CD8-positive, alpha-beta memory T cell (primary cell): ENCODE measurements at regions not wholly inside any gene's neighbourhood (a gene's known extent, or its start where the extent isn't known, plus 50 kb on each side); places are given as distances from the start of the nearest gene placed in this dataset.

Source experiments
- CTCF ChIA-PET: fragments of 350-600 bp; sonication (Branson Sonifier 250); formaldehyde crosslinking; loops from one replicate; lab custom pipeline; 2021; ENCODE audit warnings: antibody characterized with exemption; lab: Charles Lee
- POLR2A ChIA-PET: fragments of 350-600 bp; sonication (Branson Sonifier 250); formaldehyde crosslinking; loops from one replicate; lab custom pipeline; 2021; ENCODE audit warnings: antibody characterized with exemption; lab: Charles Lee
- DNase-seq, 5 donors: peaks; one replicate each; pipeline versions ENCODE4 v3.0.0 to v3.0.0-alpha.2; 2020 to 2022; ENCODE audit warnings: mixed read lengths in 1 of 5
- H3K27ac ChIP-seq: one replicate; pipeline ENCODE4 v1.7.0; 2013; ENCODE audit warnings: low read depth, mild to moderate bottlenecking, low read length, moderate library complexity
- H3K27me3 ChIP-seq: 2 replicates; pipeline ENCODE4 v1.7.0; 2013; ENCODE audit warnings: low read length, mild to moderate bottlenecking; ENCODE audit not compliant: insufficient read depth, poor library complexity, severe bottlenecking
- H3K36me3 ChIP-seq: 2 replicates; pipeline ENCODE4 v1.7.0; 2013; ENCODE audit warnings: mild to moderate bottlenecking, low read length, moderate library complexity; ENCODE audit not compliant: insufficient read depth
- H3K4me1 ChIP-seq: 2 replicates; pipeline ENCODE4 v1.7.0; 2013; ENCODE audit warnings: mild to moderate bottlenecking, low read length, moderate library complexity; ENCODE audit not compliant: insufficient read depth
- H3K4me3 ChIP-seq: 2 replicates; pipeline ENCODE4 v1.7.0; 2013; ENCODE audit warnings: mild to moderate bottlenecking, low read length
- H3K9me3 ChIP-seq: 2 replicates; pipeline ENCODE4 v1.7.0; 2013; ENCODE audit warnings: mild to moderate bottlenecking, low read length
- H3K27ac Mint-ChIP-seq, 8 donors: one replicate each; pipeline ENCODE4 v1.8.0; 2020 to 2021; ENCODE audit warnings: mixed read lengths in 8 of 8, mild to moderate bottlenecking in 6 of 8, inconsistent platforms in 3 of 8, moderate library complexity in 3 of 8
- H3K27me3 Mint-ChIP-seq, 2 donors: one replicate each; pipeline ENCODE4 v1.8.0; 2020 to 2021; ENCODE audit warnings: mixed read lengths in 2 of 2, mild to moderate bottlenecking in 1 of 2, moderate library complexity in 1 of 2
- H3K36me3 Mint-ChIP-seq, 3 donors: one replicate each; pipeline ENCODE4 v1.8.0; 2020 to 2021; ENCODE audit warnings: mixed read lengths in 3 of 3, inconsistent platforms in 1 of 3, mild to moderate bottlenecking in 1 of 3
- H3K4me1 Mint-ChIP-seq, 3 donors: one replicate each; pipeline ENCODE4 v1.8.0; 2020 to 2021; ENCODE audit warnings: mixed read lengths in 3 of 3, inconsistent platforms in 1 of 3, mild to moderate bottlenecking in 1 of 3
- H3K4me3 Mint-ChIP-seq, 7 donors: one replicate each; pipeline ENCODE4 v1.8.0; 2020 to 2021; ENCODE audit warnings: mixed read lengths in 7 of 7, mild to moderate bottlenecking in 6 of 7, moderate library complexity in 4 of 7, inconsistent platforms in 2 of 7
- H3K9me3 Mint-ChIP-seq, 5 donors: one replicate each; pipeline ENCODE4 v1.8.0; 2020 to 2022; ENCODE audit warnings: mixed read lengths in 5 of 5, mild to moderate bottlenecking in 3 of 5, moderate library complexity in 2 of 5, inconsistent platforms in 1 of 5

- H3K4me1 ChIP-seq = no peaks in the 10 kb centered on the region
- ChIA-PET POLR2A (no interaction called here), CTCF (no interaction called here)
- no peaks in the 10 kb centered on the region for H3K27me3 ChIP-seq
- H3K4me3 Mint-ChIP-seq = no peak overlapping the region
- peaks cover 3 to 15% (median 4%) of the 10 kb centered on the region in 5 donors for H3K9me3 Mint-ChIP-seq
- no peak overlapping the region for H3K4me3 ChIP-seq
- no peak overlapping the region for H3K27ac Mint-ChIP-seq
- H3K27ac ChIP-seq = no peak overlapping the region
- DNase-seq = no peak
- H3K4me1 Mint-ChIP-seq = no peaks in the 10 kb centered on the region
- no peaks in the 10 kb centered on the region for H3K36me3 ChIP-seq
- H3K36me3 Mint-ChIP-seq = no peaks in the 10 kb centered on the region
- H3K27me3 Mint-ChIP-seq = no peaks in the 10 kb centered on the region
- no peaks in the 10 kb centered on the region for H3K9me3 ChIP-seq
These were observed 394.5 kb downstream of the RERGL start for GRCh38 chr12:17695495-17695894.

- Histone ChIP-seq H3K4me1 (no peaks in the 10 kb centered on the region), H3K27ac (no peak overlapping the region), H3K9me3 (no peaks in the 10 kb centered on the region), H3K27me3 (no peaks in the 10 kb centered on the region), H3K4me3 (no peak overlapping the region), H3K36me3 (no peaks in the 10 kb centered on the region)
- CTCF ChIA-PET = no interaction called here
- no peak overlapping the region for H3K4me3 Mint-ChIP-seq
- H3K27me3 Mint-ChIP-seq = no peaks in the 10 kb centered on the region
- H3K36me3 Mint-ChIP-seq = no peaks in the 10 kb centered on the region
- H3K9me3 Mint-ChIP-seq = peaks cover 3 to 25% (median 7%) of the 10 kb centered on the region in 5 donors
- POLR2A ChIA-PET = no interaction called here
- no peaks in the 10 kb centered on the region for H3K4me1 Mint-ChIP-seq
- DNase-seq = no peak
- H3K27ac Mint-ChIP-seq = no peak overlapping the region
These were observed 398.6 kb downstream of the RERGL start for GRCh38 chr12:17691369-17691768.

DNA sequence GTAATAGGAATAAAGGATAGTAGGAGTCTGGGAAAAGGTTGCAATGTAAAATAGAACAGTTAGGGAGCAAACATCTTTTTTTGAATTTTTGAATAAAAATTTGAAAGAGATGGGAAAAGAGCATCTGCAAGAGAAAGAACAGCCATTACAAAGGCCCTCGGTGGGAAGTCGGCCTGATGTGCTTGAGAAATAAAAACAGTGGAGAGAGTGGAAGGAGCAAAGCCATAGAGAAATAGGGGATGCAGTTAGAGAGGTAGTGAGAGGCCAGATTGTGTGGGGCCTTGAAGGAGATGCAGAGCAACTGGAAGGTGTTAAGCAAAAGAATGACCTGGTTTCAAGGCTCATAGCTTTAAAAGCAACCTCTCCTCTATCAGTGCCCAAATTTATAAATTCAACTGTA lies 409.8 kb downstream of the RERGL start:
- no peak overlapping the region for H3K27ac Mint-ChIP-seq
- H3K4me1 Mint-ChIP-seq = no peaks in the 10 kb centered on the region
- peaks cover 6% of the 10 kb centered on the region for H3K9me3 ChIP-seq
- no peak for DNase-seq
- H3K36me3 ChIP-seq = no peaks in the 10 kb centered on the region
- ChIA-PET CTCF (no interaction called here), POLR2A (no interaction called here)
- no peaks in the 10 kb centered on the region for H3K27me3 ChIP-seq
- H3K4me3 ChIP-seq = no peak overlapping the region
- no peak overlapping the region for H3K4me3 Mint-ChIP-seq
- no peaks in the 10 kb centered on the region for H3K36me3 Mint-ChIP-seq
- H3K9me3 Mint-ChIP-seq = peaks cover 2 to 23% (median 3%) of the 10 kb centered on the region in 5 donors
- no peaks in the 10 kb centered on the region for H3K27me3 Mint-ChIP-seq
- no peak overlapping the region for H3K27ac ChIP-seq
- no peaks in the 10 kb centered on the region for H3K4me1 ChIP-seq

- Histone ChIP-seq H3K9me3 (no peaks in the 10 kb centered on the region), H3K4me3 (no peak overlapping the region), H3K27ac (no peak overlapping the region), H3K4me1 (no peaks in the 10 kb centered on the region), H3K36me3 (no peaks in the 10 kb centered on the region), H3K27me3 (no peaks in the 10 kb centered on the region)
- CTCF ChIA-PET = no interaction called here
- Mint-ChIP-seq H3K4me3 (no peak overlapping the region), H3K9me3 (peaks cover 0 to 10% (median 2%) of the 10 kb centered on the region in 5 donors), H3K27me3 (no peaks in the 10 kb centered on the region), H3K27ac (no peak overlapping the region), H3K36me3 (no peaks in the 10 kb centered on the region), H3K4me1 (no peaks in the 10 kb centered on the region)
- POLR2A ChIA-PET = no interaction called here
- peak in 1 of 5 donors; percentile 43 for DNase-seq
These were observed 423.2 kb downstream of the RERGL start for GRCh38 chr12:17666641-17667324.

- Histone ChIP-seq H3K27ac (no peak overlapping the region), H3K27me3 (no peaks in the 10 kb centered on the region), H3K9me3 (no peaks in the 10 kb centered on the region), H3K4me3 (no peak overlapping the region), H3K4me1 (no peaks in the 10 kb centered on the region), H3K36me3 (no peaks in the 10 kb centered on the region)
- Mint-ChIP-seq H3K27ac (no peak overlapping the region), H3K4me1 (no peaks in the 10 kb centered on the region), H3K27me3 (no peaks in the 10 kb centered on the region), H3K9me3 (peaks cover 0 to 10% (median 3%) of the 10 kb centered on the region in 5 donors), H3K36me3 (no peaks in the 10 kb centered on the region), H3K4me3 (no peak overlapping the region)
- no peak for DNase-seq
- CTCF ChIA-PET = interaction anchor here (1.1 kb wide), 1 partner anchor 20 kb away, joined by 3 read pairs; no protein-coding TSS in a partner anchor
- POLR2A ChIA-PET = no interaction called here
These were observed 424.2 kb downstream of the RERGL start for GRCh38 chr12:17665839-17666238.

GRCh38 chr12:17661250-17661649 lies 428.7 kb downstream of the RERGL start:
- H3K36me3 ChIP-seq = no peaks in the 10 kb centered on the region
- H3K9me3 Mint-ChIP-seq = peaks cover 0 to 16% (median 2%) of the 10 kb centered on the region in 5 donors
- no peak overlapping the region for H3K4me3 ChIP-seq
- POLR2A ChIA-PET = no interaction called here
- H3K27ac Mint-ChIP-seq = no peak overlapping the region
- H3K27ac ChIP-seq = no peak overlapping the region
- H3K27me3 ChIP-seq = no peaks in the 10 kb centered on the region
- no peaks in the 10 kb centered on the region for H3K36me3 Mint-ChIP-seq
- no peaks in the 10 kb centered on the region for H3K4me1 Mint-ChIP-seq
- no peak for DNase-seq
- no peaks in the 10 kb centered on the region for H3K9me3 ChIP-seq
- H3K4me1 ChIP-seq = no peaks in the 10 kb centered on the region
- H3K4me3 Mint-ChIP-seq = no peak overlapping the region
- CTCF ChIA-PET = no interaction called here
- H3K27me3 Mint-ChIP-seq = no peaks in the 10 kb centered on the region

DNA sequence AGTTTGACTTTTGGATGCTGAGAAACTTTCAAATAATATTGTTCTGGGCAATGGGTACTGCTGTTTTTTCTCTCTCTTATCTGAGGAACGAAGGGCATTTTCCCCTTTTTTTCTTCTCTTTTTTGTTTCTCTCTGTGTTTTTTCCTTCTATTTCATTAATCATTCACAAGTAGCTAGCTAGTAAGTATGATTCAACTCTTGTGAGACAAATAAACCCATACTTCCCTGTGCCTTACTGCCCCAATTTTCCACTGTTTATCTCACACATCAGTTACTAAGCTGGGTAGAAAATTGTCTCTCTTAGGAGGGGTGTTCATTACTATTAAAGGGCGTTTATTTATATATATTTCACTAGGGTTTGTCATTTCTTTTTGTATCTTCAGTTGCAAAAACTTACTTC lies 437.6 kb downstream of the RERGL start:
- Mint-ChIP-seq H3K4me3 (no peak overlapping the region), H3K27me3 (no peaks in the 10 kb centered on the region), H3K27ac (no peak overlapping the region), H3K36me3 (no peaks in the 10 kb centered on the region), H3K9me3 (peaks cover 1 to 6% (median 2%) of the 10 kb centered on the region in 5 donors), H3K4me1 (no peaks in the 10 kb centered on the region)
- ChIA-PET POLR2A (no interaction called here), CTCF (no interaction called here)
- no peak overlapping the region for H3K27ac ChIP-seq
- H3K27me3 ChIP-seq = no peaks in the 10 kb centered on the region
- no peaks in the 10 kb centered on the region for H3K4me1 ChIP-seq
- no peak for DNase-seq
- no peak overlapping the region for H3K4me3 ChIP-seq
- H3K36me3 ChIP-seq = no peaks in the 10 kb centered on the region
- H3K9me3 ChIP-seq = no peaks in the 10 kb centered on the region

DNA sequence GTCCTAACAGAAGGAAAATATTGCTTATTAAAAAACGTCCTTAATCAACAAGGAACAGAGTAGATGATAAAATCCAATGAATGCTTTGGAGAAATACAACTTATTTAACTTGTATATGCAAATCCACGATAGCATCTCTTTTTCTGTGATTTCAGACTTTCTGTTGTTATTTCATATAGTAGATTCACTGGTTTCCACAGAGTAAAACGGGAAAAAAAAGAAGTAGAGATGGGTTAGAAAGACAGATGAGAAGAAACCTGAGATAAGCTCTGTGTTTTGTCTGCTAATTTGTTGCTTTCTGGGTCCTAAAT lies 447.7 kb downstream of the RERGL start:
- POLR2A ChIA-PET = no interaction called here
- H3K4me1 Mint-ChIP-seq = peaks cover 4 to 7% (median 6%) of the 10 kb centered on the region in 3 donors

More for the DNA sequence above, 447.7 kb downstream of the RERGL start:
- CTCF ChIA-PET = no interaction called here
- Mint-ChIP-seq H3K27me3 (no peaks in the 10 kb centered on the region), H3K4me3 (peak overlapping the region in 4 of 7 donors; percentile 29 to 67 (median 62)), H3K36me3 (no peaks in the 10 kb centered on the region), H3K9me3 (peaks cover 0 to 8% (median 2%) of the 10 kb centered on the region in 5 donors), H3K27ac (no peak overlapping the region)
- Histone ChIP-seq H3K27me3 (no peaks in the 10 kb centered on the region), H3K4me3 (no peak overlapping the region), H3K36me3 (no peaks in the 10 kb centered on the region), H3K4me1 (no peaks in the 10 kb centered on the region), H3K9me3 (no peaks in the 10 kb centered on the region), H3K27ac (no peak overlapping the region)
- no peak for DNase-seq
